Neural progenitor cell (in vitro differentiated cells): ENCODE measurements at regions not wholly inside any gene's neighbourhood (a gene's known extent, or its start where the extent isn't known, plus 50 kb on each side); places are given as distances from the start of the nearest gene placed in this dataset.

Source experiments
- CTCF ChIP-seq: fragments of 200-600 bp; sonication (generic); IDR thresholded peaks from 2 replicates; pipeline ENCODE4 v1.5.1; 2017; ENCODE audit warnings: antibody characterized with exemption, mild to moderate bottlenecking
- EZH2 ChIP-seq: fragments of 200-600 bp; sonication (generic); IDR thresholded peaks from 2 replicates; pipeline ENCODE4 v1.6.1; 2017; ENCODE audit warnings: antibody characterized with exemption, mild to moderate bottlenecking, moderate library complexity
- EZH2phosphoT487 ChIP-seq: fragments of 200-600 bp; sonication (generic); IDR thresholded peaks from 2 replicates; pipeline ENCODE4 v1.6.1; 2017; ENCODE audit warnings: antibody characterized with exemption

GRCh38 chr17:11140501-11140900, 100.5 kb upstream of the SHISA6 start:
- no peak for TF ChIP-seq CTCF
- TF ChIP-seq EZH2 = no peak
- TF ChIP-seq EZH2phosphoT487 = no peak
